H9 (cell line): ENCODE measurements at regions not wholly inside any gene's neighbourhood (a gene's known extent, or its start where the extent isn't known, plus 50 kb on each side); places are given as distances from the start of the nearest gene placed in this dataset.

Source experiments
- DNase-seq: peaks from one replicate; pipeline ENCODE4 v3.0.0-alpha.2; 2017
- H2AFZ ChIP-seq: one replicate; pipeline ENCODE4 v1.6.1; 2013; ENCODE audit warnings: mild to moderate bottlenecking, low read length, control low read depth, moderate library complexity
- H2AK5ac ChIP-seq: 2 replicates; pipeline ENCODE4 v1.6.1; 2013; ENCODE audit warnings: low read length, control low read depth, mixed read lengths; ENCODE audit not compliant: insufficient read length
- H2BK120ac ChIP-seq: one replicate; pipeline ENCODE4 v1.6.1; 2013; ENCODE audit warnings: low read depth, mild to moderate bottlenecking, low read length, control low read depth, inconsistent platforms; ENCODE audit not compliant: poor library complexity, severe bottlenecking
- H2BK12ac ChIP-seq: 2 replicates; pipeline ENCODE4 v1.6.1; 2013; ENCODE audit warnings: low read length, control low read depth, mixed read lengths, low read depth; ENCODE audit not compliant: insufficient read length
- H2BK15ac ChIP-seq: 2 replicates; pipeline ENCODE4 v1.6.1; 2013; ENCODE audit warnings: low read depth, low read length, control low read depth
- H2BK20ac ChIP-seq: one replicate; pipeline ENCODE4 v1.6.1; 2013; ENCODE audit warnings: low read depth, mild to moderate bottlenecking, low read length, control low read depth, inconsistent platforms; ENCODE audit not compliant: poor library complexity, severe bottlenecking
- H2BK5ac ChIP-seq: 2 replicates; pipeline ENCODE4 v1.6.1; 2013; ENCODE audit warnings: low read length, control low read depth, mixed read lengths; ENCODE audit not compliant: insufficient read length
- H3K14ac ChIP-seq: 2 replicates; pipeline ENCODE4 v1.6.1; 2013; ENCODE audit warnings: low read length, control low read depth; ENCODE audit not compliant: insufficient read depth
- H3K18ac ChIP-seq: 2 replicates; pipeline ENCODE4 v1.6.1; 2013; ENCODE audit warnings: low read depth, mild to moderate bottlenecking, mixed read lengths, low read length, control low read depth; ENCODE audit not compliant: insufficient read length
- H3K23ac ChIP-seq: 2 replicates; pipeline ENCODE4 v1.6.1; 2013; ENCODE audit warnings: low read length, control low read depth, mixed read lengths, low read depth; ENCODE audit not compliant: insufficient read length
- H3K23me2 ChIP-seq: 2 replicates; pipeline ENCODE4 v1.6.1; 2013; ENCODE audit warnings: low read depth, mild to moderate bottlenecking, mixed read lengths, low read length, control low read depth; ENCODE audit not compliant: insufficient read length, poor library complexity, severe bottlenecking
- H3K27ac ChIP-seq: 2 replicates; pipeline ENCODE4 v1.5.1; 2013; ENCODE audit warnings: low read length, control low read depth, mixed read lengths, low read depth; ENCODE audit not compliant: insufficient read length
- H3K27me3 ChIP-seq: 2 replicates; pipeline ENCODE4 v1.6.1; 2013; ENCODE audit warnings: low read length, control low read depth, inconsistent platforms; ENCODE audit not compliant: insufficient read depth
- H3K4ac ChIP-seq: 2 replicates; pipeline ENCODE4 v1.6.1; 2013; ENCODE audit warnings: low read depth, mild to moderate bottlenecking, control low read depth, inconsistent platforms, low read length, moderate library complexity
- H3K4me1 ChIP-seq: 2 replicates; pipeline ENCODE4 v1.6.1; 2013; ENCODE audit warnings: low read length, control low read depth, inconsistent platforms; ENCODE audit not compliant: insufficient read depth
- H3K4me2 ChIP-seq: 2 replicates; pipeline ENCODE4 v1.6.1; 2013; ENCODE audit warnings: low read length, control low read depth, mixed read lengths; ENCODE audit not compliant: insufficient read length, insufficient read depth
- H3K56ac ChIP-seq: 2 replicates; pipeline ENCODE4 v1.6.1; 2013; ENCODE audit warnings: low read depth, mild to moderate bottlenecking, mixed read lengths, low read length, control low read depth; ENCODE audit not compliant: insufficient read length
- H3K79me1 ChIP-seq: 2 replicates; pipeline ENCODE4 v1.6.1; 2013; ENCODE audit warnings: low read depth, mild to moderate bottlenecking, moderate library complexity, low read length, control low read depth, inconsistent platforms; ENCODE audit not compliant: insufficient read depth, poor library complexity, severe bottlenecking
- H3K79me2 ChIP-seq: 2 replicates; pipeline ENCODE4 v1.6.1; 2013; ENCODE audit warnings: low read length, control low read depth, inconsistent platforms; ENCODE audit not compliant: insufficient read depth
- H3K9ac ChIP-seq: 2 replicates; pipeline ENCODE4 v1.6.1; 2013; ENCODE audit warnings: low read length, control low read depth, mixed read lengths; ENCODE audit not compliant: insufficient read length; ENCODE audit errors: extremely low read depth
- H3K9me3 ChIP-seq: one replicate; pipeline ENCODE4 v1.6.1; 2013; ENCODE audit warnings: low read depth, low read length, inconsistent platforms; ENCODE audit not compliant: control insufficient read depth
- H3T11ph ChIP-seq: one replicate; pipeline ENCODE4 v1.6.1; 2013; ENCODE audit warnings: mild to moderate bottlenecking, low read length, control low read depth, inconsistent platforms
- H4K20me1 ChIP-seq: one replicate; pipeline ENCODE4 v1.6.1; 2013; ENCODE audit not compliant: control insufficient read depth, insufficient read length, insufficient read depth
- H4K5ac ChIP-seq: 2 replicates; pipeline ENCODE4 v1.6.1; 2013; ENCODE audit warnings: low read depth, mild to moderate bottlenecking, mixed read lengths, low read length, control low read depth; ENCODE audit not compliant: insufficient read length
- H4K8ac ChIP-seq: replicated peaks from 2 replicates; pipeline ENCODE4 v1.6.1; 2013; ENCODE audit warnings: low read length, control low read depth, mixed read lengths, low read depth; ENCODE audit not compliant: insufficient read length
- H4K91ac ChIP-seq: 2 replicates; pipeline ENCODE4 v1.6.1; 2013; ENCODE audit warnings: low read depth, mild to moderate bottlenecking, moderate library complexity, mixed read lengths, low read length, control low read depth; ENCODE audit not compliant: insufficient read length
- H3K27ac Mint-ChIP-seq, 3 experiments: 2 replicates in 2 of 3; 3 replicates in 1 of 3; pipeline ENCODE4 v1.8.0; 2020 to 2021; ENCODE audit warnings: mixed read lengths in 3 of 3, mild to moderate bottlenecking in 1 of 3, moderate library complexity in 1 of 3
- H3K27me3 Mint-ChIP-seq: 2 replicates; pipeline ENCODE4 v1.8.0; 2021; ENCODE audit warnings: low read depth, mild to moderate bottlenecking, moderate library complexity, mixed read lengths
- H3K36me3 Mint-ChIP-seq, 3 experiments: 2 replicates in 2 of 3; 3 replicates in 1 of 3; pipeline ENCODE4 v1.8.0; 2020 to 2021; ENCODE audit warnings: low read depth in 3 of 3, mixed read lengths in 3 of 3; ENCODE audit not compliant: insufficient read depth in 1 of 3
- H3K4me1 Mint-ChIP-seq, 2 experiments: 2 replicates each; pipeline ENCODE4 v1.8.0; 2020; ENCODE audit warnings: mixed read lengths in 2 of 2
- H3K4me3 Mint-ChIP-seq, 2 experiments: 2 replicates in 1 of 2; 3 replicates in 1 of 2; pipeline ENCODE4 v1.8.0; 2020 to 2021; ENCODE audit warnings: mild to moderate bottlenecking in 2 of 2, mixed read lengths in 2 of 2, moderate library complexity in 1 of 2
- H3K9me3 Mint-ChIP-seq, 2 experiments: 2 replicates in 1 of 2; 3 replicates in 1 of 2; pipeline ENCODE4 v1.8.0; 2020; ENCODE audit warnings: mild to moderate bottlenecking in 2 of 2, mixed read lengths in 2 of 2, moderate library complexity in 1 of 2
- WGBS: extraction: QIAGEN DNeasy Blood & Tissue Kit; methylation state at CpG from one replicate; pipeline ENCODE4 v1.1.7; 2013; ENCODE audit warnings: missing lambda C conversion rate, low lambda C conversion rate, mixed read lengths; ENCODE audit not compliant: insufficient read length; ENCODE audit errors: extremely low coverage; 5-methylcytosine and 5-hydroxymethylcytosine counted together
- TF ChIP-seq, protein P1 (sequence below): fragments of 200-600 bp; sonication (generic); conservative IDR thresholded peaks from 3 replicates; pipeline ENCODE4 v1.8.0; 2021; ENCODE audit warnings: antibody characterized with exemption, mild to moderate bottlenecking

DNA sequence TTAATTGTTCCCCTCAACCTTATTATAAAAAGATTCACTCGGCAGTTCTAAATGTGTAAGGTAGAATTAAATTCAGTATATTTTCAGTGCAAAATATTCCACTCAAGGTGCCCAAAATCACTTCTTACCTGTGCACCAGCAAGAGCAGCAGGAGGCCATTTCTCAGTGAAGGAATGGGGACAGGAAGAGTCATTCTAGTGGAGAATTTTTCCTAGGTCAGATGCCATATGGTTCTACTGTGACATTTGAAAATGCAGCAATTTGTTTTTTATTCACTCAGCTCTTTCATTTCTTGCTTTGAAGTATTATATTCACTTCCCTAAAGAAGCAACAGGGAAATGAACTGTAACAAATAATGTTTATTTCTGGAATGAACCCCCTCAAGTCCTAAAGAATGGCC, 264.0 kb upstream of the SYT1 start:
- H3K4me1 ChIP-seq = no peaks in the 10 kb centered on the region; the same call in 1 of the 2 replicates
- no peak overlapping the region for H2BK5ac ChIP-seq
- no peak overlapping the region for H3T11ph ChIP-seq
- no peaks in the 10 kb centered on the region for H3K9me3 ChIP-seq
- H3K27ac ChIP-seq = no peak overlapping the region
- Mint-ChIP-seq H3K9me3 (peaks cover 19 to 21% of the 10 kb centered on the region in 2 experiments), H3K27me3 (no peaks in the 10 kb centered on the region), H3K36me3 (peaks cover 3 to 16% (median 10%) of the 10 kb centered on the region in 3 experiments; a peak in 6 of 7 replicates), H3K4me3 (no peak overlapping the region), H3K4me1 (no peaks in the 10 kb centered on the region), H3K27ac (no peak overlapping the region)
- no peaks in the 10 kb centered on the region for H4K20me1 ChIP-seq
- no peak overlapping the region for H4K8ac ChIP-seq
- TF ChIP-seq, protein P1, sequence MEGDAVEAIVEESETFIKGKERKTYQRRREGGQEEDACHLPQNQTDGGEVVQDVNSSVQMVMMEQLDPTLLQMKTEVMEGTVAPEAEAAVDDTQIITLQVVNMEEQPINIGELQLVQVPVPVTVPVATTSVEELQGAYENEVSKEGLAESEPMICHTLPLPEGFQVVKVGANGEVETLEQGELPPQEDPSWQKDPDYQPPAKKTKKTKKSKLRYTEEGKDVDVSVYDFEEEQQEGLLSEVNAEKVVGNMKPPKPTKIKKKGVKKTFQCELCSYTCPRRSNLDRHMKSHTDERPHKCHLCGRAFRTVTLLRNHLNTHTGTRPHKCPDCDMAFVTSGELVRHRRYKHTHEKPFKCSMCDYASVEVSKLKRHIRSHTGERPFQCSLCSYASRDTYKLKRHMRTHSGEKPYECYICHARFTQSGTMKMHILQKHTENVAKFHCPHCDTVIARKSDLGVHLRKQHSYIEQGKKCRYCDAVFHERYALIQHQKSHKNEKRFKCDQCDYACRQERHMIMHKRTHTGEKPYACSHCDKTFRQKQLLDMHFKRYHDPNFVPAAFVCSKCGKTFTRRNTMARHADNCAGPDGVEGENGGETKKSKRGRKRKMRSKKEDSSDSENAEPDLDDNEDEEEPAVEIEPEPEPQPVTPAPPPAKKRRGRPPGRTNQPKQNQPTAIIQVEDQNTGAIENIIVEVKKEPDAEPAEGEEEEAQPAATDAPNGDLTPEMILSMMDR = no peak
- H4K5ac ChIP-seq = no peak overlapping the region
- no peak overlapping the region for H3K18ac ChIP-seq
- H3K14ac ChIP-seq = no peak overlapping the region
- H3K27me3 ChIP-seq = no peaks in the 10 kb centered on the region
- no peak overlapping the region for H2BK120ac ChIP-seq
- H3K23ac ChIP-seq = no peak overlapping the region
- WGBS = no CpG with 5 or more reads among the region's 1 CpG
- H2BK12ac ChIP-seq = no peak overlapping the region
- H2AFZ ChIP-seq = no peak overlapping the region
- no peaks in the 10 kb centered on the region for H3K23me2 ChIP-seq
- H3K4me2 ChIP-seq = no peak overlapping the region
- H4K91ac ChIP-seq = no peak overlapping the region
- H3K79me1 ChIP-seq = no peaks in the 10 kb centered on the region
- H2BK15ac ChIP-seq = no peak overlapping the region
- no peak overlapping the region for H2BK20ac ChIP-seq
- H3K9ac ChIP-seq = no peak overlapping the region
- H3K56ac ChIP-seq = no peak overlapping the region
- H3K79me2 ChIP-seq = no peaks in the 10 kb centered on the region
- H3K4ac ChIP-seq = no peak overlapping the region
- DNase-seq = no peak
- H2AK5ac ChIP-seq = no peak overlapping the region
